ENCODE measurements at regions not wholly inside any gene's neighbourhood (a gene's known extent, or its start where the extent isn't known, plus 50 kb on each side); places are given as distances from the start of the nearest gene placed in this dataset.

GRCh38 chr3:191066669-191067068 lies 132.4 kb upstream of the OSTN start:
- Mint-ChIP-seq H3K4me1 (no peaks in the 10 kb centered on the region), H3K4me3 (no peak overlapping the region)

GRCh38 chr3:191065181-191065805 lies 133.7 kb upstream of the OSTN start:
- no peak overlapping the region for H3K27ac Mint-ChIP-seq
- no peak overlapping the region for H3K27ac ChIP-seq (ENCODE audit: low read depth, low read length)
- no peaks in the 10 kb centered on the region for H3K4me1 Mint-ChIP-seq
- H3K4me3 Mint-ChIP-seq, result no peak overlapping the region
- H3K4me3 ChIP-seq (ENCODE audit: low read length), result no peak overlapping the region
- CTCF ChIA-PET, result no interaction called here
- H3K36me3 Mint-ChIP-seq, result no peaks in the 10 kb centered on the region
- no peaks in the 10 kb centered on the region for H3K27me3 ChIP-seq (ENCODE audit: control insufficient read depth in 2 of 2, insufficient read depth in 2 of 2, low read length in 2 of 2)
- no peaks in the 10 kb centered on the region for H3K9me3 ChIP-seq (ENCODE audit: control insufficient read depth in 2 of 3, low read length in 3 of 3)
- H3K9me3 Mint-ChIP-seq, result peaks cover 0 to 4% (median 0%) of the 10 kb centered on the region in 11 donors
- DNase-seq (no peak), ATAC-seq (no peak)
- H3K27me3 Mint-ChIP-seq, result no peaks in the 10 kb centered on the region
- no peaks in the 10 kb centered on the region for H3K4me1 ChIP-seq (ENCODE audit: control insufficient read depth in 2 of 2, insufficient read depth in 2 of 2, low read length in 2 of 2)
- no peaks in the 10 kb centered on the region for H3K36me3 ChIP-seq (ENCODE audit: control insufficient read depth in 2 of 3, insufficient read depth in 3 of 3, low read length in 3 of 3)
- POLR2A ChIA-PET, result no interaction called here
- intact Hi-C loops (cut with micrococcal nuclease), result no loop called here

More at GRCh38 chr3:191066669-191067068, 132.4 kb upstream of the OSTN start:
- Histone ChIP-seq H3K4me3 (ENCODE audit: low read length) (no peak overlapping the region), H3K4me1 (ENCODE audit: control insufficient read depth in 2 of 2, insufficient read depth in 2 of 2, low read length in 2 of 2) (no peaks in the 10 kb centered on the region), H3K27ac (ENCODE audit: low read depth, low read length) (no peak overlapping the region), H3K27me3 (ENCODE audit: control insufficient read depth in 2 of 2, insufficient read depth in 2 of 2, low read length in 2 of 2) (no peaks in the 10 kb centered on the region), H3K36me3 (ENCODE audit: control insufficient read depth in 2 of 3, insufficient read depth in 3 of 3, low read length in 3 of 3) (no peaks in the 10 kb centered on the region), H3K9me3 (ENCODE audit: control insufficient read depth in 2 of 3, low read length in 3 of 3) (no peaks in the 10 kb centered on the region)
- H3K27ac Mint-ChIP-seq, result no peak overlapping the region
- DNase-seq (no peak), ATAC-seq (no peak)
- ChIA-PET POLR2A (no interaction called here), CTCF (no interaction called here)
- peaks cover 0 to 8% (median 0%) of the 10 kb centered on the region in 11 donors for H3K9me3 Mint-ChIP-seq
- intact Hi-C loops (cut with micrococcal nuclease), result no loop called here
- H3K36me3 Mint-ChIP-seq, result no peaks in the 10 kb centered on the region
- no peaks in the 10 kb centered on the region for H3K27me3 Mint-ChIP-seq

GRCh38 chr3:191051037-191051436 lies 148.0 kb upstream of the OSTN start:
- Histone ChIP-seq H3K9me3 (ENCODE audit: control insufficient read depth in 2 of 3, low read length in 3 of 3) (no peaks in the 10 kb centered on the region), H3K27me3 (ENCODE audit: control insufficient read depth in 2 of 2, insufficient read depth in 2 of 2, low read length in 2 of 2) (no peaks in the 10 kb centered on the region), H3K27ac (ENCODE audit: low read depth, low read length) (no peak overlapping the region), H3K4me1 (ENCODE audit: control insufficient read depth in 2 of 2, insufficient read depth in 2 of 2, low read length in 2 of 2) (no peaks in the 10 kb centered on the region), H3K36me3 (ENCODE audit: control insufficient read depth in 2 of 3, insufficient read depth in 3 of 3, low read length in 3 of 3) (no peaks in the 10 kb centered on the region), H3K4me3 (ENCODE audit: low read length) (no peak overlapping the region)
- Mint-ChIP-seq H3K36me3 (no peaks in the 10 kb centered on the region), H3K27ac (no peak overlapping the region), H3K9me3 (peaks cover 0 to 6% (median 2%) of the 10 kb centered on the region in 11 donors), H3K4me3 (no peak overlapping the region), H3K27me3 (no peaks in the 10 kb centered on the region), H3K4me1 (no peaks in the 10 kb centered on the region)
- POLR2A ChIA-PET, result no interaction called here
- ATAC-seq (no peak), DNase-seq (no peak)
- intact Hi-C loops (cut with micrococcal nuclease), result loop anchor here in 1 of 2 donors (2.0 to 10.0 kb wide), 2 partner anchors 166 to 236 kb away; no protein-coding TSS in a partner anchor
- CTCF ChIA-PET, result no interaction called here

GRCh38 chr3:191047930-191048329 lies 151.1 kb upstream of the OSTN start:
- Mint-ChIP-seq H3K4me1 (no peaks in the 10 kb centered on the region), H3K4me3 (no peak overlapping the region), H3K9me3 (peaks cover 0 to 11% (median 3%) of the 10 kb centered on the region in 11 donors), H3K27me3 (no peaks in the 10 kb centered on the region), H3K36me3 (no peaks in the 10 kb centered on the region), H3K27ac (no peak overlapping the region)
- intact Hi-C loops (cut with micrococcal nuclease), result no loop called here
- ATAC-seq, result no peak
- POLR2A ChIA-PET, result no interaction called here
- DNase-seq, result no peak
- Histone ChIP-seq H3K27ac (ENCODE audit: low read depth, low read length) (no peak overlapping the region), H3K4me3 (ENCODE audit: low read length) (no peak overlapping the region), H3K36me3 (ENCODE audit: control insufficient read depth in 2 of 3, insufficient read depth in 3 of 3, low read length in 3 of 3) (no peaks in the 10 kb centered on the region), H3K9me3 (ENCODE audit: control insufficient read depth in 2 of 3, low read length in 3 of 3) (no peaks in the 10 kb centered on the region), H3K27me3 (ENCODE audit: control insufficient read depth in 2 of 2, insufficient read depth in 2 of 2, low read length in 2 of 2) (no peaks in the 10 kb centered on the region), H3K4me1 (ENCODE audit: control insufficient read depth in 2 of 2, insufficient read depth in 2 of 2, low read length in 2 of 2) (no peaks in the 10 kb centered on the region)
- CTCF ChIA-PET, result interaction anchor here (1.1 kb wide), 1 partner anchor 77 kb away, joined by 3 read pairs; no protein-coding TSS in a partner anchor

GRCh38 chr3:191030929-191031328 lies 168.1 kb upstream of the OSTN start:
- no peaks in the 10 kb centered on the region for H3K36me3 Mint-ChIP-seq
- intact Hi-C loops (cut with micrococcal nuclease), result no loop called here
- ChIA-PET CTCF (no interaction called here), POLR2A (no interaction called here)
- Histone ChIP-seq H3K4me1 (ENCODE audit: control insufficient read depth in 2 of 2, insufficient read depth in 2 of 2, low read length in 2 of 2) (no peaks in the 10 kb centered on the region), H3K9me3 (ENCODE audit: control insufficient read depth in 2 of 3, low read length in 3 of 3) (no peaks in the 10 kb centered on the region), H3K27ac (ENCODE audit: low read depth, low read length) (no peak overlapping the region), H3K36me3 (ENCODE audit: control insufficient read depth in 2 of 3, insufficient read depth in 3 of 3, low read length in 3 of 3) (no peaks in the 10 kb centered on the region), H3K27me3 (ENCODE audit: control insufficient read depth in 2 of 2, insufficient read depth in 2 of 2, low read length in 2 of 2) (no peaks in the 10 kb centered on the region), H3K4me3 (ENCODE audit: low read length) (no peak overlapping the region)
- no peaks in the 10 kb centered on the region for H3K27me3 Mint-ChIP-seq
- H3K27ac Mint-ChIP-seq, result no peak overlapping the region
- no peak overlapping the region for H3K4me3 Mint-ChIP-seq
- no peak for DNase-seq
- H3K4me1 Mint-ChIP-seq, result no peaks in the 10 kb centered on the region
- no peak for ATAC-seq
- peaks cover 0 to 9% (median 0%) of the 10 kb centered on the region in 11 donors for H3K9me3 Mint-ChIP-seq

- no peak overlapping the region for H3K4me3 ChIP-seq (ENCODE audit: low read length)
- ChIA-PET POLR2A (no interaction called here), CTCF (no interaction called here)
- no peaks in the 10 kb centered on the region for H3K27me3 ChIP-seq (ENCODE audit: control insufficient read depth in 2 of 2, insufficient read depth in 2 of 2, low read length in 2 of 2)
- H3K4me1 Mint-ChIP-seq, result no peaks in the 10 kb centered on the region
- intact Hi-C loops (cut with micrococcal nuclease), result no loop called here
- H3K36me3 Mint-ChIP-seq, result no peaks in the 10 kb centered on the region
- ATAC-seq (no peak), DNase-seq (no peak)
- H3K9me3 ChIP-seq (ENCODE audit: control insufficient read depth in 2 of 3, low read length in 3 of 3), result no peaks in the 10 kb centered on the region
- H3K27ac ChIP-seq (ENCODE audit: low read depth, low read length), result no peak overlapping the region
- no peaks in the 10 kb centered on the region for H3K4me1 ChIP-seq (ENCODE audit: control insufficient read depth in 2 of 2, insufficient read depth in 2 of 2, low read length in 2 of 2)
- no peak overlapping the region for H3K4me3 Mint-ChIP-seq
- peaks cover 0 to 11% (median 0%) of the 10 kb centered on the region in 11 donors for H3K9me3 Mint-ChIP-seq
- no peak overlapping the region for H3K27ac Mint-ChIP-seq
- H3K27me3 Mint-ChIP-seq, result no peaks in the 10 kb centered on the region
- H3K36me3 ChIP-seq (ENCODE audit: control insufficient read depth in 2 of 3, insufficient read depth in 3 of 3, low read length in 3 of 3), result no peaks in the 10 kb centered on the region
These were observed 168.0 kb upstream of the GMNC start for GRCh38 chr3:191030491-191030890.

GRCh38 chr3:191026746-191027145 lies 164.3 kb upstream of the GMNC start:
- Mint-ChIP-seq H3K4me3 (no peak overlapping the region), H3K27ac (no peak overlapping the region), H3K36me3 (no peaks in the 10 kb centered on the region), H3K9me3 (peaks cover 0 to 11% (median 0%) of the 10 kb centered on the region in 11 donors), H3K4me1 (no peaks in the 10 kb centered on the region), H3K27me3 (no peaks in the 10 kb centered on the region)
- H3K27me3 ChIP-seq (ENCODE audit: control insufficient read depth in 2 of 2, insufficient read depth in 2 of 2, low read length in 2 of 2), result no peaks in the 10 kb centered on the region
- no peaks in the 10 kb centered on the region for H3K4me1 ChIP-seq (ENCODE audit: control insufficient read depth in 2 of 2, insufficient read depth in 2 of 2, low read length in 2 of 2)
- no peak overlapping the region for H3K27ac ChIP-seq (ENCODE audit: low read depth, low read length)
- ChIA-PET POLR2A (no interaction called here), CTCF (no interaction called here)
- no peak overlapping the region for H3K4me3 ChIP-seq (ENCODE audit: low read length)
- ATAC-seq (no peak), DNase-seq (no peak)
- no peaks in the 10 kb centered on the region for H3K36me3 ChIP-seq (ENCODE audit: control insufficient read depth in 2 of 3, insufficient read depth in 3 of 3, low read length in 3 of 3)
- H3K9me3 ChIP-seq (ENCODE audit: control insufficient read depth in 2 of 3, low read length in 3 of 3), result no peaks in the 10 kb centered on the region
- intact Hi-C loops (cut with micrococcal nuclease), result no loop called here

All from naive thymus-derived CD4-positive, alpha-beta T cell (primary cell).